AG09309 (cell line): ENCODE measurements at regions not wholly inside any gene's neighbourhood (a gene's known extent, or its start where the extent isn't known, plus 50 kb on each side); places are given as distances from the start of the nearest gene placed in this dataset.

Source experiments
- DNase-seq: peaks from one replicate; pipeline ENCODE4 v3.0.0-alpha.2; 2010; ENCODE audit warnings: low read depth
- H3K4me3 ChIP-seq: 2 replicates; pipeline ENCODE4 v1.5.1; 2011; ENCODE audit warnings: mild to moderate bottlenecking, low read depth, low read length, moderate library complexity; ENCODE audit not compliant: control insufficient read depth
- TF ChIP-seq, protein P1 (sequence below): IDR thresholded peaks from 2 replicates; pipeline ENCODE4 v1.5.1; 2011; ENCODE audit warnings: mild to moderate bottlenecking, low read depth, low read length, inconsistent platforms; ENCODE audit not compliant: insufficient read depth, control insufficient read depth; ENCODE audit errors: missing control alignments

DNA sequence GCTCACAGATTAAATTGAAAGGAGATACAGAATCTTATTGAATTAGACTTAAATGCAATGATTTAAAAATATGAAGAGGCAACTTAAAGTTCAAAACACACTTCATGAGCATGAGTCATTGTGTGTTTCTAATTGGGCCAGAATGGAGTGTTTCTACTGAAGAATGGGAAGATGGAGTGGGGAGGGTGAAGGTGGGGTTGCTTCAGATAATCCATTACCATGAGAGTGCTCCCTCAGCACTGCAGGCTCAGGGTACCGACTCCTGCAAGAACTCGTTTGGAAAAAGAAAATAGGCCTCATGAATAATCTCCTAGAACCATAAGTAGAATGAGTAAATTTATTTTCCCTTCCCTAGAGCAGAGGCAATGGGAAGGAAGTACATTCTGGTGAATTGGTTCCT, 372.8 kb downstream of the TOX3 start:
- TF ChIP-seq, protein P1, sequence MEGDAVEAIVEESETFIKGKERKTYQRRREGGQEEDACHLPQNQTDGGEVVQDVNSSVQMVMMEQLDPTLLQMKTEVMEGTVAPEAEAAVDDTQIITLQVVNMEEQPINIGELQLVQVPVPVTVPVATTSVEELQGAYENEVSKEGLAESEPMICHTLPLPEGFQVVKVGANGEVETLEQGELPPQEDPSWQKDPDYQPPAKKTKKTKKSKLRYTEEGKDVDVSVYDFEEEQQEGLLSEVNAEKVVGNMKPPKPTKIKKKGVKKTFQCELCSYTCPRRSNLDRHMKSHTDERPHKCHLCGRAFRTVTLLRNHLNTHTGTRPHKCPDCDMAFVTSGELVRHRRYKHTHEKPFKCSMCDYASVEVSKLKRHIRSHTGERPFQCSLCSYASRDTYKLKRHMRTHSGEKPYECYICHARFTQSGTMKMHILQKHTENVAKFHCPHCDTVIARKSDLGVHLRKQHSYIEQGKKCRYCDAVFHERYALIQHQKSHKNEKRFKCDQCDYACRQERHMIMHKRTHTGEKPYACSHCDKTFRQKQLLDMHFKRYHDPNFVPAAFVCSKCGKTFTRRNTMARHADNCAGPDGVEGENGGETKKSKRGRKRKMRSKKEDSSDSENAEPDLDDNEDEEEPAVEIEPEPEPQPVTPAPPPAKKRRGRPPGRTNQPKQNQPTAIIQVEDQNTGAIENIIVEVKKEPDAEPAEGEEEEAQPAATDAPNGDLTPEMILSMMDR: no peak
- DNase-seq: no peak
- no peak overlapping the region for H3K4me3 ChIP-seq

DNA sequence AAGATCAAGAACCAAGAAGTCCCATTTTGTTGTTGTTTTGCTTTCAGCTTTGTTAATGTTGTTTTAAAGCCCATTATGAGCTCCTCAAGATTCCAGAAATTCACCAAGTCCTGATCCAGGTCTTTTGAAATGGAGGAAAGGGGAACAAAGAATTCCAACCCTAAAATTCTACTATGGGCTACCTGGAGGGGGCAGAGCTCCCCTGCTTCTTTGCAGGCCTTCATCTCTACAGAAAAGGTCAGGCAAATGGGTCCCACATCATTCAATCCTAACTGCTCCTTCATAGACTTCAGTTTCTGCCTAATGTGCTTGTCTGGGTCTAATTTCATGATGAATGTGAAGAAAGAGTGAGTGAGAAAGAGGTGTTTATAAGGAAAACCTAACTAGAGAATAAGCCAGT, 375.5 kb downstream of the TOX3 start:
- TF ChIP-seq, protein P1: no peak
- H3K4me3 ChIP-seq: no peak overlapping the region
- no peak for DNase-seq

DNA sequence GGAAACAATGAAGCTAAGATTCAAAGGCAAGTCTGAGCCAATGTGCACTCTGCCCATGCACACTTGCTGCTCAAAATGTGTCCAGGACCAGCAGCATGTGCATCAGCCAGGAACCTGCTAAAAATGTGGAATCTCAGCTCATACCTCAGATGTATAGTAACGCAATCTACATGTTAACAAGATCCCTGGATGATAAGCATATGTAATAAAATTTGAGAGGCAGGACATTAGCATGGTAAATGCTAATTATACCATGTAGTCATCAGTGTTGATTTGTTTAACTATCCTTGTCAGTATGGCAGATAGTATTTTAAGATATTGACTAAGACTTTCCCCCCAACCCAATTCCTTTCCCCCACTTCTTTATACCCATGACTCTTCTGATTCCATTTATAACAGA, 379.6 kb downstream of the TOX3 start:
- DNase-seq: no peak
- no peak overlapping the region for H3K4me3 ChIP-seq
- TF ChIP-seq, protein P1: no peak

DNA sequence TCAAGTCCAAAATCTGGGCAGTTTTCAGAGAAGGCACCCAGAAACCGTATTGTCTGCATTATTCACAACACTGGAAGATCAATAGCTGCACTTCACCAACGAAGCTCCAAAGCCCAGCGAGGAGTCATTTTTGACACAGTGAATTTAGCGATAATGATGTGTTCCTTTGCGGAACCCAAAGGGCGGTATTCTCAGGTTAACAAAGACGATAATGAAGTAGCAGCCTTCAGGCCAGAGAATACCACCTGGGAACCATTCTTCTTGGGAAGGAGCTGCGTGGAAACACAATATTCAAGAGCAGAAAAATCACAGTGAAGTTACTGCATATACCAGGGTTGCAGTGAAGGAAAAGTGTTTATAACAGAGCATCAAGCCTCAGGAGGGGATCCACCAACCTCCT, 381.0 kb downstream of the TOX3 start:
- TF ChIP-seq, protein P1: no peak
- DNase-seq: no peak
- H3K4me3 ChIP-seq: no peak overlapping the region

DNA sequence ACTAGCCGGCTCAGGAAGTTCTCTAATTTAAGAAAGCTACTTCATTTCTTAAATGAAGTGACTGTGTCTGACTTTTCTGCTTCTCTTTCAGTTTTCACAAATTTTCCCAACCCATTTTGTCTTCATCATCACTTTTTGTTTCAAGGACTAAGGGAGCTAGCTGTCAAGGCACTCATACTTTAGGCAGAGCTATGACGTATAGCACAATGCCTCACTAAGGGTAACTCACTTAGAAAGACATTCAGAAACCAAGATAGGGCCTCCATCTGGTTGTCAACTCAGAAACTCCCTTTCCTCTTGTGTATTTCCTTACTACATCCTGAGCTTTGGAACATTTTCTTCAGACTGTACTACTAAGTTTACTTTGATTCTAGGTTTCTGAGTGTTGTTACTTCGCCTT, 397.9 kb downstream of the TOX3 start:
- no peak for DNase-seq
- TF ChIP-seq, protein P1: no peak
- H3K4me3 ChIP-seq: no peak overlapping the region

DNA sequence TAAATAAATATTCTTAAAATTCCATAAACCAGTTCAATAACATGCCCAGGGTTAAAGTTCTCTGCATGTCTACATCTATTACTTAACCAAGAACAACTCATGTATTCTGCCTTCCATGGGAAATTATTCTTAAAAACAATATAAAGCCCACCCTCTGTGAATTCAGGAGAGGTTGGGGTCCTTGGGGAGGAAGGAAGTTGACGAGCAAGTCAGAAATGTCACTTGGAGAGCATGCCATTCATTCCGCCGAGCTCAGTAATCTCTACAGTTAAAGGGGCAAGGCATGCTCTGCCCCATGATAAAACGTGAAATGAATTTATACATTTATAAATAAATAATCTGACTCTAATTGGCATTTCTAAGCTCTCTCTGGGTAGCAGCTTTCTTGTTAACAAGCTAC, 405.1 kb downstream of the TOX3 start:
- TF ChIP-seq, protein P1: no peak
- no peak overlapping the region for H3K4me3 ChIP-seq
- no peak for DNase-seq

DNA sequence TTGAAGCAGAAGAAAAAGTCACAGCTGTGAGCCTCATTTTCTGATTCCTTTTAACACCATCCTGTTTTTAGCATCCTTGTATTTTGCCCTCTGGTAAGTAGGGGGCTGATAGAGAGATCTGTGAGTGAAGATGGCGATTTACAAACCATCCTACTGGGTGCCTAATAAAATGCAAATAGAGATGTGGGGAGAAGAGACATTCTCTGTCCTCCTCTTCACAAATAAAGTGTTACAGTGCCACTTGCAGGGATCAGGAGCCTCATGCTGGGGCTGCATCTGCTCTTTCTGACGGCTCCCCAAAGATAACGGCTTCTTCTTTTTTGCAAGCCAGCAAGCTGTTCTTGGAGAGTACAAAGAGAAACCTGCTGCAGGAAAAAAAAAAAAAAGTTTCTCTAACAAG, 418.6 kb downstream of the TOX3 start:
- no peak for DNase-seq
- TF ChIP-seq, protein P1: no peak
- H3K4me3 ChIP-seq: no peak overlapping the region
